Astrocyte of the cerebellum (primary cell): ENCODE measurements at regions not wholly inside any gene's neighbourhood (a gene's known extent, or its start where the extent isn't known, plus 50 kb on each side); places are given as distances from the start of the nearest gene placed in this dataset.
"Not testable (repeated sequence)": the region's sequence is repeated elsewhere in the genome, so short reads cannot be mapped to it uniquely, and the experiment has no call there.

Source experiments
- DNase-seq: peaks from one replicate; pipeline ENCODE4 v3.0.0-alpha.2; 2011; ENCODE audit warnings: low read depth
- H3K4me3 ChIP-seq: 2 replicates; pipeline ENCODE4 v1.5.1; 2011; ENCODE audit warnings: mild to moderate bottlenecking, low read depth, low read length, moderate library complexity
- CTCF ChIP-seq: IDR thresholded peaks from 2 replicates; pipeline ENCODE4 v1.5.1; 2012; ENCODE audit warnings: low read length, low read depth, moderate library complexity, mild to moderate bottlenecking; ENCODE audit errors: missing control alignments
- in situ Hi-C: cut with HindIII; loops from 2 replicates; pipeline ENCODE4 v1.10.0; 2017; ENCODE audit warnings: low sequenced_read_pairs

- no peak for DNase-seq
- H3K4me3 ChIP-seq: no peak overlapping the region
- no peak for TF ChIP-seq CTCF
- in situ Hi-C loops: no loop called here
These were observed 161.2 kb upstream of the SYNPR start for GRCh38 chr3:63116922-63117321.

- no peak overlapping the region for H3K4me3 ChIP-seq
- TF ChIP-seq CTCF: no peak
- no peak for DNase-seq
- in situ Hi-C loops: no loop called here
These were observed 154.0 kb upstream of the SYNPR start for GRCh38 chr3:63124090-63124489.

GRCh38 chr3:63126530-63126929, 151.6 kb upstream of the SYNPR start:
- no peak overlapping the region for H3K4me3 ChIP-seq
- DNase-seq: no peak

GRCh38 chr3:63128380-63128779, 149.7 kb upstream of the SYNPR start:
- no peak for TF ChIP-seq CTCF

More at GRCh38 chr3:63126530-63126929, 151.6 kb upstream of the SYNPR start:
- in situ Hi-C loops: no loop called here
- no peak for TF ChIP-seq CTCF

DNA sequence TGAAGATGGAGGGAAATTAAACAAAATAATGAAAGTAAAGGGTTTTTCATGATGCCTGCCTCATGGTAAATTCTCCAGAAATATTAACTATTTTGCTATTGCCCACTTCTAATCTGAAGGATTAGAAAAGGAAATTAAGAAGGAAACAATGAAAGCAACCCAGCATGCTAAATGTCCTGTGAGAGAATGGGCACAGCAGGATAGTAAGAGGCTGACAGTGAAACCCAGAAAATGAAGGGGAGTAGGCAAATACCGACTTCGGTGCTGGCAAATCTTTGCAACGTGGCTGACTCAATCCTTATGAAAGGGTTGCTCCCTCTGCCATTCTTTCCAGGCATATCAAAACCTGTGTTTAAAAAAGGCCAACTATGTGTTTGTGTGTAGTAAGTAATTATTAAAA, 147.5 kb upstream of the SYNPR start:
- in situ Hi-C loops: no loop called here
- TF ChIP-seq CTCF: no peak
- H3K4me3 ChIP-seq: no peak overlapping the region
- DNase-seq: no peak

More at GRCh38 chr3:63128380-63128779, 149.7 kb upstream of the SYNPR start:
- in situ Hi-C loops: no loop called here
- no peak for DNase-seq
- H3K4me3 ChIP-seq: no peak overlapping the region

DNA sequence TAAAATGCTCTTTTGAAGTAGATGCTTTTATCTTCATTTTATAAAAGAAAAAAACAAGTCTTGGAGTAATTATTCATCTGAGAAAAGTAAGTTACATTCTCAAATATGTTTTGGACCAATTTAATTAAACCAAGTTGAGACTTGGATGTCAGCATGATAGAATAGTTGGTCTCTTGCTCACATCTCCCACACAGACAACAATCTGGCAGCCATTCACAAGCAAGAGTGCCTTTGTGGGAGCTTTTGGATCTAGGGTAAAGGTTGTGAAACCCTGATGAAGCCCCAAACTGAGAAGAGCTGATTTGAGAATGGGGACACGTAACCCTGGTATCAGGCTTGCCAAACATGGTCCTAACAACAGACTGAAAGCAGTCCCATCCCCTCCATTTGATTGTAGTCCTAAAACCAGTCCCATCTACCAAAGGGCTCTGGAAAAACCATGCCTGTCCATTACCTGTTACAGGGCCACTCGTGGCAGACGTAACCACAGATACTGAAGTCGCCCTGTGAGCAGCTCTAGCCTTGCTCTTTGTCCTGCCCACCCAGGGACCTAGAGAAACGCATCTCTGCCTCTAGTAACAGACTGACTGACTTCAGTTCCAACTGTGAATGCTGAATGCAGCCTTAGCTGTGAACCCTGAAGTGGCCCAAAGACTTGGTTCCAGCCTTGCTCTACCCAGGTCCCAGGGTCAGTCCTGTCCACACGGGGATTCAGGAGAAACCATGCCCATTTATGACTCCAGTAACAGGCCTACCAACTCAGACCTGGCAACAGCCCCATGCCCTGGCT, 145.5 kb upstream of the SYNPR start:
- in situ Hi-C loops: no loop called here
- no peak for DNase-seq
- no peak overlapping the region for H3K4me3 ChIP-seq
- no peak for TF ChIP-seq CTCF

DNA sequence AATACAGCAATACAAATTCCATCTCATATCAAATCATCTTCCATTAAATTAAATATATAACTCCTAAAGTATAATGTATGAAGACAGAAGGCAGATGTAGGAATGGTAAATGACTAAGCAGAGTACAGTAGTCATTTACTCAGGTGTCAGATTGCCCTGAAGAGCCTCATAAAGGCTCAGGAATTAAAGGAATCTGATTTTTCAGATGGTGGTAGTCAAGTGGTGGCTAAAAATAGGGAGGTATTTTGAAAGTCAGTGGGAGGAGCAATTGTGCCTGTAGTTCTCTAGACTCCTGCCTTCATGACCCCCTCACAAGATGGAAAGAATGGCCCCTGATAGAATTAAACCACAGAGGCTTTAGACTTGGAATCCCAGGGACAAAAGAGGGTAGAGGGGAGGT, 142.7 kb upstream of the SYNPR start:
- in situ Hi-C loops: no loop called here
- no peak for DNase-seq
- no peak for TF ChIP-seq CTCF
- no peak overlapping the region for H3K4me3 ChIP-seq

- in situ Hi-C loops, H3K4me3 ChIP-seq, DNase-seq: not testable (repeated sequence)
These were observed 141.9 kb upstream of the SYNPR start for GRCh38 chr3:63136249-63136648.
